T-cell (primary cell): ENCODE measurements at regions not wholly inside any gene's neighbourhood (a gene's known extent, or its start where the extent isn't known, plus 50 kb on each side); places are given as distances from the start of the nearest gene placed in this dataset.
"Not testable (repeated sequence)": the region's sequence is repeated elsewhere in the genome, so short reads cannot be mapped to it uniquely, and the experiment has no call there.

Experiments
- ATAC-seq, 4 experiments: fragments of 200-7000 bp in 3 of 4; fragments of 150-1000 bp in 1 of 4; cut with Tn5 transposase; replicated peaks in 1 of 4; 1 replicate in 3 of 4; 2 replicates in 1 of 4; pipeline ENCODE4 v1.10.0; 2021; ENCODE audit warnings: moderate library complexity in 3 of 4, mild to moderate bottlenecking in 2 of 4, moderate number of reproducible peaks in 1 of 4
- CTCF ChIA-PET, 2 donors: fragments of 300-600 bp; sonication (Branson Sonifier 250); formaldehyde crosslinking; loops; one replicate each; lab custom pipeline; 2022; ENCODE audit warnings: antibody characterized with exemption in 2 of 2; lab: Charles Lee
- POLR2A ChIA-PET, 2 donors: fragments of 300-600 bp; sonication (Branson Sonifier 250); formaldehyde crosslinking; loops; one replicate each; lab custom pipeline; 2022; ENCODE audit warnings: antibody characterized with exemption in 2 of 2; lab: Charles Lee
- DNase-seq, 35 experiments: peaks; one replicate each; pipeline versions ENCODE4 v3.0.0 to v3.0.0-alpha.2; 2013 to 2023
- H3K27ac ChIP-seq: one replicate; pipeline ENCODE4 v1.5.1; 2013; ENCODE audit warnings: low read length
- H3K27me3 ChIP-seq, 2 experiments: replicated peaks in 1 of 2; 1 replicate in 1 of 2; 2 replicates in 1 of 2; pipeline versions ENCODE4 v1.6.1 to v1.7.0; 2013; ENCODE audit warnings: low read length in 1 of 2, mixed read lengths in 1 of 2; ENCODE audit not compliant: control insufficient read depth in 2 of 2, insufficient read depth in 2 of 2; ENCODE audit errors: extremely low read depth in 1 of 2
- H3K36me3 ChIP-seq, 2 donors: 1 replicate in 1 of 2; 2 replicates in 1 of 2; pipeline versions ENCODE4 v1.6.1 to v1.7.0; 2013; ENCODE audit warnings: low read length in 1 of 2; ENCODE audit not compliant: control insufficient read depth in 2 of 2, insufficient read depth in 1 of 2; ENCODE audit errors: extremely low read depth in 1 of 2
- H3K4me1 ChIP-seq, 2 experiments: 1 replicate in 1 of 2; 2 replicates in 1 of 2; pipeline versions ENCODE4 v1.6.1 to v1.7.0; 2013; ENCODE audit warnings: low read length in 2 of 2, mixed read lengths in 1 of 2; ENCODE audit not compliant: insufficient read depth in 2 of 2, control insufficient read depth in 1 of 2; ENCODE audit errors: extremely low read depth in 1 of 2
- H3K4me3 ChIP-seq, 2 donors: 1 replicate in 1 of 2; 2 replicates in 1 of 2; pipeline versions ENCODE4 v1.5.1 to v1.7.0; 2013; ENCODE audit warnings: mild to moderate bottlenecking in 2 of 2, low read length in 1 of 2, moderate library complexity in 1 of 2; ENCODE audit not compliant: control insufficient read depth in 1 of 2; ENCODE audit errors: extremely low read depth in 1 of 2
- H3K9me3 ChIP-seq: 2 replicates; pipeline ENCODE4 v1.7.0; 2013
- H3K27ac Mint-ChIP-seq, 2 donors: one replicate each; pipeline ENCODE4 v1.8.0; 2020 to 2021; ENCODE audit warnings: mild to moderate bottlenecking in 2 of 2, mixed read lengths in 2 of 2
- H3K27me3 Mint-ChIP-seq, 2 donors: one replicate each; pipeline ENCODE4 v1.8.0; 2021 to 2022; ENCODE audit warnings: mixed read lengths in 2 of 2
- H3K36me3 Mint-ChIP-seq: one replicate; pipeline ENCODE4 v1.8.0; 2021; ENCODE audit warnings: mixed read lengths
- H3K4me1 Mint-ChIP-seq, 3 donors: one replicate each; pipeline ENCODE4 v1.8.0; 2020 to 2022; ENCODE audit warnings: mixed read lengths in 3 of 3, mild to moderate bottlenecking in 1 of 3
- H3K4me3 Mint-ChIP-seq, 3 donors: one replicate each; pipeline ENCODE4 v1.8.0; 2020 to 2022; ENCODE audit warnings: mild to moderate bottlenecking in 3 of 3, mixed read lengths in 3 of 3, moderate library complexity in 3 of 3
- H3K9me3 Mint-ChIP-seq, 3 donors: one replicate each; pipeline ENCODE4 v1.8.0; 2020 to 2022; ENCODE audit warnings: mixed read lengths in 3 of 3
- WGBS: methylation state at CpG from one replicate; pipeline ENCODE4 v1.1.5; 2013; ENCODE audit warnings: missing lambda C conversion rate; ENCODE audit not compliant: insufficient coverage; 5-methylcytosine and 5-hydroxymethylcytosine counted together

GRCh38 chr3:103866113-103866512 is 1431.3 kb downstream of the ZPLD1 start:
- H3K27me3 Mint-ChIP-seq, result no peaks in the 10 kb centered on the region
- POLR2A ChIA-PET, result no interaction called here
- no peak for DNase-seq

GRCh38 chr3:103873021-103873420 is 1438.2 kb downstream of the ZPLD1 start:
- Histone ChIP-seq H3K4me3 (no peak overlapping the region), H3K9me3 (no peaks in the 10 kb centered on the region), H3K27me3 (no peaks in the 10 kb centered on the region), H3K4me1 (no peaks in the 10 kb centered on the region), H3K36me3 (no peaks in the 10 kb centered on the region), H3K27ac (no peak overlapping the region)
- Mint-ChIP-seq H3K4me1 (no peaks in the 10 kb centered on the region), H3K27me3 (no peaks in the 10 kb centered on the region), H3K27ac (no peak overlapping the region), H3K4me3 (no peak overlapping the region), H3K9me3 (peaks cover 0 to 4% (median 0%) of the 10 kb centered on the region in 3 donors), H3K36me3 (no peaks in the 10 kb centered on the region)
- DNase-seq, result no peak
- ChIA-PET POLR2A (no interaction called here), CTCF (no interaction called here)
- ATAC-seq, result no peak

More at GRCh38 chr3:103866113-103866512, 1431.3 kb downstream of the ZPLD1 start:
- WGBS, result 100% methylated on average over 2 of the region's 3 CpGs
- CTCF ChIA-PET, result no interaction called here
- Histone ChIP-seq H3K36me3 (no peaks in the 10 kb centered on the region), H3K27me3 (no peaks in the 10 kb centered on the region), H3K4me1 (no peaks in the 10 kb centered on the region), H3K4me3 (no peak overlapping the region), H3K27ac (no peak overlapping the region), H3K9me3 (no peaks in the 10 kb centered on the region)
- H3K27ac Mint-ChIP-seq, result no peak overlapping the region
- ATAC-seq, result no peak
- H3K9me3 Mint-ChIP-seq, result peaks cover 4 to 7% (median 4%) of the 10 kb centered on the region in 3 donors
- H3K4me1 Mint-ChIP-seq, result no peaks in the 10 kb centered on the region
- H3K36me3 Mint-ChIP-seq, result no peaks in the 10 kb centered on the region
- no peak overlapping the region for H3K4me3 Mint-ChIP-seq

- ATAC-seq, result no peak
- H3K4me3 ChIP-seq, result no peak overlapping the region
- Mint-ChIP-seq H3K36me3 (no peaks in the 10 kb centered on the region), H3K9me3 (peaks cover 0 to 13% (median under 1%) of the 10 kb centered on the region in 3 donors), H3K27me3 (no peaks in the 10 kb centered on the region), H3K4me1 (no peaks in the 10 kb centered on the region), H3K27ac (no peak overlapping the region), H3K4me3 (no peak overlapping the region)
- POLR2A ChIA-PET, result no interaction called here
- H3K36me3 ChIP-seq, result no peaks in the 10 kb centered on the region
- no peaks in the 10 kb centered on the region for H3K4me1 ChIP-seq
- no peak overlapping the region for H3K27ac ChIP-seq
- H3K9me3 ChIP-seq, result no peaks in the 10 kb centered on the region
- CTCF ChIA-PET, result no interaction called here
- 100% methylated on average over 2 of the region's 2 CpGs for WGBS
- DNase-seq, result no peak
- no peaks in the 10 kb centered on the region for H3K27me3 ChIP-seq
These were observed 1439.2 kb downstream of the ZPLD1 start for GRCh38 chr3:103873897-103874545.

- H3K9me3 Mint-ChIP-seq, result peaks cover 3 to 16% (median 13%) of the 10 kb centered on the region in 3 donors
- H3K27ac Mint-ChIP-seq, result not testable (repeated sequence)
These were observed 1447.0 kb downstream of the ZPLD1 start for GRCh38 chr3:103881809-103882208.

GRCh38 chr3:103889675-103890074 is 1454.9 kb downstream of the ZPLD1 start:
- Mint-ChIP-seq H3K9me3 (no peaks in the 10 kb centered on the region), H3K4me1 (no peaks in the 10 kb centered on the region), H3K36me3 (no peaks in the 10 kb centered on the region), H3K27ac (no peak overlapping the region), H3K4me3 (no peak overlapping the region), H3K27me3 (no peaks in the 10 kb centered on the region)
- ChIA-PET POLR2A (no interaction called here), CTCF (no interaction called here)
- ATAC-seq (no peak), DNase-seq (no peak)
- Histone ChIP-seq H3K4me1 (no peaks in the 10 kb centered on the region), H3K27ac (no peak overlapping the region), H3K27me3 (no peaks in the 10 kb centered on the region), H3K36me3 (no peaks in the 10 kb centered on the region), H3K9me3 (no peaks in the 10 kb centered on the region), H3K4me3 (no peak overlapping the region)
- no CpG with 5 or more reads among the region's 1 CpG for WGBS

More at GRCh38 chr3:103881809-103882208, 1447.0 kb downstream of the ZPLD1 start:
- POLR2A ChIA-PET, H3K27me3 Mint-ChIP-seq, DNase-seq, ATAC-seq, H3K4me3 Mint-ChIP-seq, H3K4me1 ChIP-seq, CTCF ChIA-PET, H3K9me3 ChIP-seq, H3K4me3 ChIP-seq, H3K27me3 ChIP-seq, H3K36me3 ChIP-seq, H3K4me1 Mint-ChIP-seq, H3K27ac ChIP-seq, H3K36me3 Mint-ChIP-seq: not testable (repeated sequence)

GRCh38 chr3:103894162-103894822 is 1459.5 kb downstream of the ZPLD1 start:
- no peaks in the 10 kb centered on the region for H3K4me1 ChIP-seq
- H3K9me3 ChIP-seq, result no peaks in the 10 kb centered on the region
- Mint-ChIP-seq H3K27ac (no peak overlapping the region), H3K9me3 (no peaks in the 10 kb centered on the region), H3K27me3 (no peaks in the 10 kb centered on the region), H3K4me3 (no peak overlapping the region), H3K36me3 (no peaks in the 10 kb centered on the region), H3K4me1 (no peaks in the 10 kb centered on the region)
- no peaks in the 10 kb centered on the region for H3K27me3 ChIP-seq
- ChIA-PET POLR2A (interaction anchor here in 1 of 2 donors (0.5 kb wide), 1 partner anchor 353 kb away, joined by 3 read pairs; no protein-coding TSS in a partner anchor), CTCF (no interaction called here)
- H3K27ac ChIP-seq, result no peak overlapping the region
- H3K36me3 ChIP-seq, result no peaks in the 10 kb centered on the region
- WGBS, result 67% methylated on average over 1 of the region's 5 CpGs
- no peak overlapping the region for H3K4me3 ChIP-seq
- ATAC-seq, result no peak
- no peak for DNase-seq
